Kidney capillary endothelial cell (primary cell): ENCODE measurements at regions not wholly inside any gene's neighbourhood (a gene's known extent, or its start where the extent isn't known, plus 50 kb on each side); places are given as distances from the start of the nearest gene placed in this dataset.
A peak's percentile ranks its signal among the peaks of the same experiment; 100 is the strongest.
"Not testable (repeated sequence)": the region's sequence is repeated elsewhere in the genome, so short reads cannot be mapped to it uniquely, and the experiment has no call there.

Source experiments
- DNase-seq: peaks from one replicate; pipeline ENCODE4 v3.0.0-alpha.2; 2018; ENCODE audit warnings: low spot score

DNA sequence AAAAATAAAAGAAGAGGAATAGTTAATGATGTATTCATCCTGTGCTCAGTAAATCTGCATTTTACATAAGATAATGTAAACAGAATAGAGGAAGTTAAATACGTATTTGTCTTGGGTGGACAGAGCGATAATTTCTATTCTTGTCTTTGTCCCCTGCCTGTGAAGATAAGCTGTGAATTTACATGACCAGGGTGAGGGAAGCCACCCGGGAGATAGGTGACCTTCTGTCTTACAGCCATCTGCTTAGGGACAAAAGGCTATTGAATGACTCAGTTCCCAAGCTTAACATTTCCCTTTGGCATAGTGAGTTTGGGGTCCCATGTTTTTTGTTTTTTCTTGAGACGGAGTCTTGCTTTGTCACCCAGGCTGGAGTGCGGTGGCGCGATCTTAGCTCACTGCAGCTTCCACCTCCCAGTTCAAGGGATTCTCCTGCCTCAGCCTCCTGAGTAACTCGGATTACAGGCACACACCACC is 88.7 kb upstream of the KCTD7 start:
- no peak for DNase-seq

GRCh38 chr7:66542049-66542448 is 86.6 kb upstream of the KCTD7 start:
- no peak for DNase-seq

GRCh38 chr7:66542528-66543269 is 86.0 kb upstream of the KCTD7 start:
- DNase-seq: peak; percentile 14

DNA sequence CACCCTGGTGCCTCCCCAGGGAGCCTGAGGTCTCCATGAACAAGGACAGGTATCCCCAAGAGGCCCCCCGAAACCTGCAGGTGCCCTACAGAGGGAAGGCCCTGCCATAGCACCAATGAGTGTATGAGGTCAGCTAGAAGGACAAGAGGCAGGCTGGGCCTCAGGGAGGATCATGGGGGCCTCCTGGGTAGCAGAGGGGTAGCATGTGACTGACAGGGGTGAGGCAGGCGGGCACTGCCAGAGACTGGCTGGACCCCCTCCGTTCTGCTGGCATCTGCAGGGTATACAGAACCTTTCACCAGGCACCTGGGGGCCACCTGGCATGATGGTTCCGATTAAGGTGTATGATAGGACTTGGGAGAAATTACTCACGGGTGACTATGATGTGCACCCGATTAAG is 79.2 kb upstream of the KCTD7 start:
- DNase-seq: no peak

DNA sequence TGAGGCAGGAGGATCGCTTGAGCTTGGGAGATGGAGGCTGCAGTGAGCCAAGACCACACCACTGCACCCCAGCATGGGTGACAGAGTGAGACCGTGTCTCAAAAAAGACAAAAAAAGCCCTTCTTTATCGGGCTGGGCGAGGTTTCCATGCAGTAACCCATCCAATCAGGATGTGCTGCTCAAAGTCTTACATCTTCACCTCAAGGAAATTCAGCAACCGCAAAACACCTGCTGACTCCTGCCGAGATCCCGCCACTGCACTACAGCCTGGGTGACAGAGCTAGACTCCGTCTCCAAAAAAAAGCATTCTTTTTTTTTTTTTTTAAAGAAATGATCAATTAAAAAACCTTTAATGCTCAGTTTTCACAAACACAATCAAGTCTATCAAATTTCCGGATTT is 75.7 kb upstream of the KCTD7 start:
- no peak for DNase-seq

- not testable (repeated sequence) for DNase-seq
These were observed 75.0 kb upstream of the KCTD7 start for GRCh38 chr7:66553675-66554074.

- not testable (repeated sequence) for DNase-seq
These were observed 74.4 kb upstream of the KCTD7 start for GRCh38 chr7:66554291-66554690.

- DNase-seq: not testable (repeated sequence)
These were observed 73.7 kb upstream of the KCTD7 start for GRCh38 chr7:66554842-66555430.

DNA sequence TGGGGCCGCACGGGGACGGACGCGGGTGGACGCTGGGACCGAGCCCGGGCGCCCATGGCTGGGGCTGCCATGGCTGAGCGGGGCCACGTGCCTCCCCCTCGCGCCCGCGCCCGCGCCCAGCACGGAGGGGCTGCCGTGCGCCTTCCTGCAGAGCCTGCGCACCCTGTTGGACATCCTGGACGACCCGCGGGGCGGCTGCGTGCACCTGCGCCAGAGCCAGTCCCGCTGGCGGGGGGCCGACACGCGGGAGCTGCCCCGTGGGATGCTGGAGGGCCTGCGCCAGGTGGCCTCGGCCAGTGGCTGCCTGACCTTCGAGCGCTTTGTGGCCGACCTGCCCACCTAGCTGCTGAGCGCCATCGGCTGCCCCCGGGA is 72.5 kb upstream of the KCTD7 start:
- no peak for DNase-seq

DNA sequence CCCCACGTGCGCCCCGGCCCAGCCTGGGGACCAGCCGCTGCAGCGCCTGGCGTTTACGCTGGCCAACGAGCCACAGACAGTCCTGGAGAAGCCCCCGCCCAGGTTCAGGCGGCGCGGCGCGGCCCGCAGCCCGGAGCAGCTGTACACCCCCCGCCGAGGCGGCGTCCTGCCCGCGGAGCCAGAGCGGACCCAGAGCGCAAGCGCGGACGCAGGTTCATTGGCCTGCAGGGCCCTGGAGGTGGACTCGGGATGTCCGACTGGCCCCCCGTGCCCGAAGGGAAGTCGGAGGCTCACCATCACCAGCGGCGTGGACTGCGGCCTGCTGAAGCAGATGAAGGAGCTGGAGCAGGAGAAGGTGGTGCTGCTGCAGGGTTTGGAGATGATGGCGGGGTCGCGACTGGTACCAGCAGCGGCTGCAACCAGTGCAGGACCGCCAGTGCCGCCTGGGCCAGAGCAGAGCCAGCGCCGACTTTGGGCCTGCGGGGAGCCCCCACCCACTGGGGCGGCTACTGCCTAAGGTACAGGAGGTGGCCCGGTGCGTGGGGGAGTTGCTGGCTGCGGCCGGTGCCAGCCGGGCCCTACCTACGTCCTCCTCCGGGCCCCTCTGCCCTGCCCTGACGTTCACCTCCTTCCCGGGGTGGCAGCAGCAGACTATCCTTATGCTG is 72.0 kb upstream of the KCTD7 start:
- no peak for DNase-seq

GRCh38 chr7:66557214-66558200 is 71.2 kb upstream of the KCTD7 start:
- DNase-seq: peak; percentile 49

DNA sequence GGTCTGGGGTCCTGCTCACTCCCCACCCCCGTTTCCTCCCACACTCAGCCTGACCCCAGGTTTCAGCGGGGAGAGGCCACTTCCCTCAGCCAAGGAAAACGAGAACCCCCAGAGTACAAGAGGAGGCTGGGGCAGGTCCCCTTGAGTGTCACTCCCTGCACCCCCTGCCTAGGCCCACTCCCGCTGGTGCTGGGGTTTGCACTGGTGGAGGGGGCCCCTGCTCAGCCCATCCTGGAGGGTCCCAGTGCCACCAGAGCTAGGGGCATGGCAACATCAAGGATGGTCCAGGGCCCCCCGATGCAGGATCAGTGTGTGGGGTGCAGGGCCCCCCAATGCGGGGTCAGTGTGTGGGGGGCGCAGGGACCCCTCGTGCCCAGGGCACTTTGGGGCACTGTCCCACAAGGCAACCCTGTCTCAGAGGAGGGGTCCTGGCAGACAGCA is 70.5 kb upstream of the KCTD7 start:
- no peak for DNase-seq

- no peak for DNase-seq
These were observed 69.8 kb upstream of the KCTD7 start for GRCh38 chr7:66558660-66559465.

- DNase-seq: no peak
These were observed 64.6 kb upstream of the KCTD7 start for GRCh38 chr7:66564045-66564444.

DNA sequence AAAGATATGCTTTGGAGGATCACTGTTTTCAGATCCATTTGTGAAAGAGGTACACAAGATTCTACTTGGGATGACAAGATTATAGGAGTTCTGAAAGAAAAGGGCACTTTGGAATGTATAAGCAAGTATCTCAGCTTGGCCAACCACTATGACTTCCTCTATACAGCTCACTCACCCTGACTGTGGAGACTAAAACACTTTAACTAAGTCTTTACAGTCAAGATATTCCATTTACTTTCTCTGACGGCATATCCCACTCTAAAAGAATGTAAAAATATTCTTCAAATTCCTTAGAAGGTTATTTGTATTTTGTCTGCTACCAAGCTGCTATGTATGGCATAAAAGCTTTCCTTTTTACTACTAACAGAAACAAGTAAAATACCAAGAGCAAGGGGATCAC is 58.5 kb upstream of the KCTD7 start:
- not testable (repeated sequence) for DNase-seq

DNA sequence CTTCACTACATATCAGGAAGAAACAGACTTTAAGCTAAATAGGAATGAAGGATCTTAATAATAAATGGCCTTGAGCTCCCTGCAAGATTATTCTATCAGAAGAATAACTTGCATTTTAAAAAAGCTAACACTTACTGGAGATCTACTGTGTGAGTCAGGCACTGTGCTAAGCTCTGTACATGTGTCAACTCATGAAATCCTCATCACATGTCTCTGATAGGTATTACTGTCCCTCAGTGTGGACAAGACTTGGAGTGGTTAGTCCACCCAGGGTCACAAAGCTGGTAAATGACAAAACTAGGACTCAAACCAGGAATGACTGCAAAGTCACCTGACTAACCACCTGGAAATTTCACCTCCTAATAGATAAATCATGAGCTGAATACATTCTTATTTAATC is 57.1 kb upstream of the KCTD7 start:
- DNase-seq: no peak

DNA sequence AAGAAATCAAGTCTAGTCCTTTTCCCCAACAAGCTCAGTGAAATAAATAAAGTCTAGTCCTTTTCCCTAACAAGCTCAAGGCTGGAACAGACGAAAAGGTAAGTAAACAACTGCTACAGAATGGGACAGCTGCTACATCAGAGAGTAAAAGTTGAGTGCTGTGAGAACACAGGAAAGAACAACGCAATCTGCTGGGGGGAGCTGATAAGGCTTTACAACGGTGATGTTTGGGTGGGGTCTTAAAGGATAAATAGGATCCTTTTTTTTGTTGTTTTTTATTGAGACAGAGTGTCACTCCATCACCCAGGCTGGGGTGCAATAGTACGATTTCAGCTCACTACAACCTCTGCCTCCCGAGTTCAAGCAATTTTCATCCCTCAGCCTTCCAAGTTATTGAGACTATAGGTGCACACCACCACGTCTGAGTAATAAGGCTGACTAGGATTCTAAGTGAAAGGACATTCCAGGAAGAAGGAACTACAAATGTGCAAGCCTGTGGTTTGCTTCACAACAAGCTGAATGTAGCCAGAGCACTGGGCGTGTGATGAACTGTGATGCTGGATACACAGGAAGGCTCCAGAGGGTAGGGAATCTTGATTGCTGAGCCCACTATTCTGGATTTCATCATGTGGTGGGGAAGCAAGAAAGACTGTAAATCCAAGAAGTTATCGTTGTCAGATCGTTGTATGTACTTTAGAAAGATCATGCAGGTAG is 54.7 kb upstream of the KCTD7 start:
- DNase-seq: not testable (repeated sequence)

- not testable (repeated sequence) for DNase-seq
These were observed 53.9 kb upstream of the KCTD7 start for GRCh38 chr7:66574768-66575167.

- DNase-seq: no peak
These were observed 53.3 kb upstream of the KCTD7 start for GRCh38 chr7:66575398-66575797.

DNA sequence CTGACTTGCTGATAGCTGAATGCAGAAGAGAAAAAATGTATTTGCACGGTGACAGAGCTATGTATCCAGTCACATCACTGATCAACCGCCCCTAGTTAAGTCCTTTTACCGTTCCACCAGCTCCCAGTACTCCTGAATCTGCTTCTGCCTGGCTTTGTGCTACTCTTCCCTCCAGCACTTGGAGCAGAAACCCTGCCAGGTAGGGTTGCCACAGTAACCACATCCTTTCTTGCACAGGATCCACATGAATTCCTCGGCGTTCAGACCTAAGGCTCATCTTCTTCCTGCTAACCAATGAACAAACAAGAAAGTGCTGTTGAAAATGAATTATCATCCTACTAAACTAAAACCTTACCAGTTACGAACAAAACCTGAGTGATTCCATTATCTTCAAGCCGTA is 52.0 kb upstream of the KCTD7 start:
- DNase-seq: no peak
